Transverse colon (tissue), 4 donors: ENCODE measurements at regions not wholly inside any gene's neighbourhood (a gene's known extent, or its start where the extent isn't known, plus 50 kb on each side); places are given as distances from the start of the nearest gene placed in this dataset.

Source experiments
- DNase-seq: peaks from one replicate; pipeline ENCODE4 v3.0.0-alpha.2; 2019
- H3K27ac ChIP-seq, 4 donors: fragments of 200-600 bp; sonication (generic); 2 replicates each; pipeline ENCODE4 v1.5.1; 2016 to 2018; ENCODE audit warnings: inconsistent platforms in 4 of 4
- H3K27me3 ChIP-seq: fragments of 200-600 bp; sonication (generic); 2 replicates; pipeline ENCODE4 v1.5.1; 2017; ENCODE audit warnings: inconsistent platforms
- H3K36me3 ChIP-seq, 4 donors: fragments of 200-600 bp; sonication (generic); 2 replicates each; pipeline ENCODE4 v1.5.1; 2017 to 2019; ENCODE audit warnings: inconsistent platforms in 4 of 4
- H3K4me1 ChIP-seq, 4 donors: fragments of 200-600 bp; sonication (generic); 2 replicates each; pipeline ENCODE4 v1.5.1; 2017 to 2020; ENCODE audit warnings: inconsistent platforms in 4 of 4
- H3K4me3 ChIP-seq, 4 donors: fragments of 200-600 bp; sonication (generic); 1 replicate in 1 of 4; 2 replicates in 3 of 4; pipeline versions ENCODE4 v1.5.1 to v1.6.1; 2017 to 2019; ENCODE audit warnings: inconsistent platforms in 4 of 4
- H3K9me3 ChIP-seq, 2 donors: fragments of 200-600 bp; sonication (generic); 2 replicates each; pipeline ENCODE4 v1.5.1; 2017 to 2019; ENCODE audit warnings: inconsistent platforms in 2 of 2
- CTCF ChIP-seq, 5 experiments: fragments of 200-600 bp in 3 of 5; fragments of 450-650 bp in 2 of 5; sonication (generic) in 3 of 5; IDR thresholded peaks; 1 replicate in 2 of 5; 2 replicates in 3 of 5; pipeline ENCODE4 v1.5.1; 2016 to 2017; ENCODE audit warnings: antibody characterized with exemption in 5 of 5, inconsistent platforms in 3 of 5, mild to moderate bottlenecking in 2 of 5, moderate library complexity in 1 of 5
- EP300 ChIP-seq: sonication (generic); formaldehyde crosslinking; IDR thresholded peaks from one replicate; pipeline ENCODE4 v1.6.1; 2017; ENCODE audit warnings: antibody characterized with exemption, low read depth
- POLR2A ChIP-seq: fragments of 450-650 bp; IDR thresholded peaks from one replicate; pipeline ENCODE4 v1.6.1; 2016; ENCODE audit warnings: antibody characterized with exemption, mild to moderate bottlenecking, moderate library complexity
- POLR2AphosphoS5 ChIP-seq, 3 donors: sonication (generic); formaldehyde crosslinking; IDR thresholded peaks; one replicate each; pipeline ENCODE4 v1.6.1; 2016; ENCODE audit warnings: antibody characterized with exemption in 3 of 3
- WGBS, 2 donors: methylation state at CpG; one replicate each; pipeline ENCODE4 v1.1.5; 2018; ENCODE audit warnings: low coverage in 1 of 2; 5-methylcytosine and 5-hydroxymethylcytosine counted together
- in situ Hi-C, 4 donors: fragments of 200-750 bp; cut with MboI; loops; one replicate each; pipeline versions ENCODE4 v1.15.0 to v1.15.1; 2017; ENCODE audit warnings: low sequenced_read_pairs in 3 of 4, low pct_ligation_motif_present in 1 of 4, low pct_unique_long_range_greater_than_20kb in 1 of 4
- intact Hi-C: fragments of 100-400 bp; cut with DNase I; formaldehyde crosslinking; loops from one replicate; pipeline ENCODE4 v1.15.1; 2023; ENCODE audit warnings: low total_unique reads

GRCh38 chr2:236400594-236401360, 136.6 kb upstream of the ASB18 start:
- Histone ChIP-seq H3K27me3 (no peaks in the 10 kb centered on the region), H3K27ac (no peak overlapping the region), H3K4me3 (no peak overlapping the region), H3K36me3 (no peaks in the 10 kb centered on the region), H3K4me1 (no peaks in the 10 kb centered on the region), H3K9me3 (no peaks in the 10 kb centered on the region)
- intact Hi-C loops: no loop called here
- TF ChIP-seq POLR2A (no peak), CTCF (IDR thresholded peaks at IDR 0.05) (no peak), EP300 (no peak), POLR2AphosphoS5 (IDR thresholded peaks at IDR 0.05) (no peak)
- WGBS, 2 donors: 86 to 87% methylated on average over 6 to 20 of the region's 20 CpGs
- DNase-seq: no peak
- in situ Hi-C loops: no loop called here

DNA sequence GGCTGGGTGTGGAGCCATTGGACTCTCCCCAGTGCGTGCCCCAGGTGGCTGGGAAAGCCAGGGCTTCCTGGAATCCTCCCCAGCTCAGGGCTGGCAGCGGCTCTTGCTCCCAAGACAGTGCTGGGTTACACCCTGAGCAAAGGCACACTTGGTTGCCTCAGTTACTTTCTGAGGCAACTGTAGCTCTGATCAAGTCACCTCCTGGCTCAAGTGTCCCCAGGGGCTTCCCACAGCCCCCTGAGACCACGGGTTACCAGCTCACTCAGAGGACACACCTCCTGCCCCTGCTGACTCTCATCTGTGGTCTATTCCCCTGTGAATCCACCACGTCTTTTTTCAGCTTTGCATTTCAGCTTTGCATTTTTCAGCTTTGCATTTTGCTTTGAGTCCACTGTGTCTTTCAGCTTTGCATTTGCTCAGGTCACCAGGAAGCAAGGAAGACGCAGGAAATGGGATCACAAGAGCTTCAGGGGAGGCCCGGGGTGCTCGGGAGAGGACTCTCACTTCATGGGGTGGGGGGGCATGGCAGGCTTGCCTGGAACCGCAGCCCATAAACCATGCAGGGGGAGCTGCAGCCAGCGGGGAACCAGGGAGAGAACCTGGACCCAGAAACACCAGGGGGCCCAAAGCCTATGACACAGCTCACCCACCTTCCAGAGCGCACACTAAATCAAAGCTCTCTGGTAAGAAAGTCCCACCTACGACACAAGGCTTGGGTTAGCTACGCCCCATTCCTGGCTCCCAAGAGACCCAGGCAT, 138.0 kb upstream of the ASB18 start:
- in situ Hi-C loops: no loop called here
- Histone ChIP-seq H3K36me3 (no peaks in the 10 kb centered on the region), H3K27ac (no peak overlapping the region), H3K27me3 (no peaks in the 10 kb centered on the region), H3K9me3 (no peaks in the 10 kb centered on the region), H3K4me3 (no peak overlapping the region), H3K4me1 (no peaks in the 10 kb centered on the region)
- intact Hi-C loops: no loop called here
- no peak for DNase-seq
- TF ChIP-seq POLR2A (no peak), POLR2AphosphoS5 (IDR thresholded peaks at IDR 0.05) (no peak), EP300 (no peak), CTCF (IDR thresholded peaks at IDR 0.05) (no peak)
- WGBS, 2 donors: 40 to 65% methylated on average over 2 to 12 of the region's 12 CpGs

- 93% methylated on average over 4 of the region's 4 CpGs; no CpG with 5 or more reads in 1 of the 2 donors for WGBS, 2 donors
- no peak for DNase-seq
- Histone ChIP-seq H3K9me3 (no peaks in the 10 kb centered on the region), H3K4me3 (no peak overlapping the region), H3K4me1 (no peaks in the 10 kb centered on the region), H3K36me3 (no peaks in the 10 kb centered on the region), H3K27ac (no peak overlapping the region), H3K27me3 (no peaks in the 10 kb centered on the region)
- in situ Hi-C loops (no loop called here), intact Hi-C loops (no loop called here)
- TF ChIP-seq POLR2AphosphoS5 (IDR thresholded peaks at IDR 0.05) (no peak), CTCF (IDR thresholded peaks at IDR 0.05) (no peak), POLR2A (no peak), EP300 (no peak)
Measured at GRCh38 chr2:236403125-236403524, 138.9 kb upstream of the ASB18 start.

GRCh38 chr2:236403811-236404210, 139.6 kb upstream of the ASB18 start:
- WGBS, 2 donors: 83% methylated on average over 10 of the region's 10 CpGs; no CpG with 5 or more reads in 1 of the 2 donors
- H3K4me3 ChIP-seq: no peak overlapping the region
- DNase-seq: no peak

More at GRCh38 chr2:236403811-236404210, 139.6 kb upstream of the ASB18 start:
- Histone ChIP-seq H3K36me3 (no peaks in the 10 kb centered on the region), H3K27ac (no peak overlapping the region), H3K4me1 (no peaks in the 10 kb centered on the region), H3K27me3 (no peaks in the 10 kb centered on the region), H3K9me3 (no peaks in the 10 kb centered on the region)
- in situ Hi-C loops (no loop called here), intact Hi-C loops (no loop called here)
- no peak for TF ChIP-seq CTCF (IDR thresholded peaks at IDR 0.05)
- no peak for TF ChIP-seq EP300
- no peak for TF ChIP-seq POLR2A
- TF ChIP-seq POLR2AphosphoS5 (IDR thresholded peaks at IDR 0.05): no peak
